ENCODE measurements at regions not wholly inside any gene's neighbourhood (a gene's known extent, or its start where the extent isn't known, plus 50 kb on each side); places are given as distances from the start of the nearest gene placed in this dataset.

DNA sequence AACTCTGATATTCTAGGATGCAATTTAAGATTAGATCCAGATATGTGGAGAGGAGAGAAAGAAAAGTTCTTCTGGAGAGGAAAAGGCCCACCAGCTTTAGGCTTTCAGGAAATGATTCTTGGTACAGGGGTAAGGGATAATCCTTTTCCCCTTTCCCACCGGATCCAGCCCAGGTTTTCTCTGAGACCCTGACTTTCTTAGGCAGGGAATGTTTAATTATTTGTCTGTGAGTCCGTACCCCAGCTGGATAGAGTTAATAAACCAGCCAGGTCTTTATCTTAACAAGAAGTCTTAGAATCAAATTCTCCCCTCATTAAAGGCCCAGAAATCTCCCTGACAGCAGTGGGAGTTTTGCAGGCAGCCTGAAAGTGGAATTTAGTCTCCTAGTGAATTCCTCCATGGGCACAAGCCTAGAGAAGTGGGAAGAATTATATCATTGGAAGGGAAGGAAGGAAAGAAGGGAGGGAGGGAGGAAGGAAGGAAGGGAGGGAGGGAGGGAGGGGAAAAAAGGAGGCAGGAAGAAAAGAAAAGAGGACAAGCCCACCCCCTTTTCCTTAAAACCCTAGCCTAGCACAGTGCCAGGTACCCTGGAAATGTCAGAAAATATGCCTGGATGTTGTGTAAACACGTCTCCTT is 189.0 kb downstream of the PLPP3 start:
- no peak for DNase-seq

DNA sequence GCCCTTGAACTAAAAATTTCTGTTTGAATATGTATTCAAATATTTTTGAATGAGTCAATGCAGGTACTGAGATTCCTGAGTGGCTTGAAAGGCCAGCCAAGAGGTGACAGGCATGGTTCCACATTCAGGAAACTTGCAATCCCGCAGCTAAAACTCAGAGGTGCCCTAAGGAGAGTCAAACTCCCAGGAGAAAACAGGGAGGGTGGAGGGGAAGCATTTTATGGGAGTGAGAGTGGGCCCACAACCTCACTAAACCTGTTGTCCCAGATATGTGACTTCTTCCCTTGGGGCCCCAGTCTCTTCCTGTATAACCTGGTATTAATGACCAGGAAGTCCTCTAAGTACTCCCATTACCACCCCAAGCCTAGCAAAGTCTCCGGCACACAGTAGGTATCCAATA is 189.6 kb downstream of the PLPP3 start:
- DNase-seq, result no peak

DNA sequence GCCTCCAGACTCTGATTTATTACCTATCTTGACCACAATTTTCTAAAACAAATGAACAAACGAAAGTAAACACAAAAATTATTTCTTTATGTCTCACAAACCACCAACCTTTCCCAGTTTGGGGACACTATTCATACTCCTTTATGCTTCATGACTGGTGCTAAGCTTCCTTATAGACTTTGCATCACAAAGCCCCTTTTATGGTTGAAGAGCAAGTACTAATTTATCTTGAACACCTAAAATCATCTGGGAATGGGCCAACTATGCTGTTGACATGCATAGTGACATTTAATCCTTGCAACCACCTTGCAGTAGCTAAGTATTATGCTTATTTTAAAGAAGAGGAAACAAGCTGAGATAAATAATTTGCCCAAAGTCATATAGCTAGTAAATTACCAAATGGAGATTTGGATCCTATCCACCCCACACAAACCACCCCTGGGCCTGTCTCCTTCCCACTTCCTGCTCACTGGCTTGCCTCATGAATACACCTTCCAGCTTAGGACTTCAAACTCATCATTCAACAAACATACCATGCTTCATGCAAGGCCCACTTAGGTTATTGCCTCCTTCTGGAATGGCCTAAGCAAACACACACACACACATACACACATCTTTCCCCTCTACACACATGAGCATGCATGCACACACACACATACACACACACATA is 192.2 kb downstream of the PLPP3 start:
- no peak for DNase-seq

DNA sequence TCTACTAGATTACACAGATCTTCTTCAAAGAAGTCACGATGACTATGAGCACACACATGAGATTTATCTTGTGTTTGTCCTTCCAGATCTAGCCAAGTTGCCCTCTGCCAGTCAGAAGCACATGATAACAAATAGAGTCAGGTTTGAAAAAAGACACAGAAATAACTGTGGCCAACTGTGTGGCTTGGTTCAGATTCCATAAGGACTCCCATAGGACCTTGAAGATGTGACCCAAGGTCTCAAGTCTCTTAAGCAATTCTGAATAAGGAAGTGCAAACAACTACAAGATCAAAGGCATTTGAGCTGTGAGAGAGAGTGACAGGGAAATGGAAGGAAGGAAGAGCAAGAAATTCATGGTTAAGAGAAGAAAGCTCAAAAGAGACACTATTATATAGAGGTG is 194.0 kb downstream of the PLPP3 start:
- DNase-seq, result no peak

DNA sequence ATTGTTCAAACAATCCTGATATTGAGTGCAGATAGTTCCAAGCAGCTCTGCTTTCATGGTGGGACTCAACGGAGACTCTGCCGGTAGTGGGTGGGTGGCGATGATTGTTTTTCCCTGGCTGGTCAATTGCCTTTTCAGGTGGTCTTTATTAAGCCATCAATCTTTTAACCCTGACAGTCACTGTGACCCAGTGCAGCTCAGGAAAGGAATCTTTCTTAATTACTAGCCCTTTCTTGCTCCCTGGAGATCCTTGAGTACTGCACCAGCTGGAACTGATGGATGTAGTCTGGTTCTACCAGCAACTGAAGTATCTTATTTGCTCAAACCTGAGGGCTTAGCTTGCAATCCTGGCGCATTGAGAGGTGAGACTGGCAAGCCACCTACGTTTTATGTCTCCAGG is 196.4 kb downstream of the PLPP3 start:
- DNase-seq, result no peak

DNA sequence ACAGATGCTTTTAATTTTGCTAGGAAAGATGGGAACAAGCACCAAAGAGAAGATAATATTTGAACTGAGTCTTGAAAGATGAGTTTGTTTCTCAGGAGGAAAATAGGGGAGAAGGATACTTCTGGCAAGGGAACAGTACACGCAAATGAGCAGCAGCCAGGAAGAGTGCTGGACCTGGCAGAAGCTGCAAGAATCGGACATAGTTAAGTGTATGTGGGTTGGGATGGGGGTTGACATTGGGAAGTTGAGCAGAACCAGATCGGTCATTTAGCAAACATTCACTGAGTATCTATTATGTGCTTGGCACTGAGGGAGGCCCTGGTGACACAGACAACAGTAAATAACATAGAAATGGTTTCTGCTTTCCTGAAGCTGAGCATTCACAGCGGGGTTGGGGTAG is 198.8 kb downstream of the PLPP3 start:
- no peak for DNase-seq

DNA sequence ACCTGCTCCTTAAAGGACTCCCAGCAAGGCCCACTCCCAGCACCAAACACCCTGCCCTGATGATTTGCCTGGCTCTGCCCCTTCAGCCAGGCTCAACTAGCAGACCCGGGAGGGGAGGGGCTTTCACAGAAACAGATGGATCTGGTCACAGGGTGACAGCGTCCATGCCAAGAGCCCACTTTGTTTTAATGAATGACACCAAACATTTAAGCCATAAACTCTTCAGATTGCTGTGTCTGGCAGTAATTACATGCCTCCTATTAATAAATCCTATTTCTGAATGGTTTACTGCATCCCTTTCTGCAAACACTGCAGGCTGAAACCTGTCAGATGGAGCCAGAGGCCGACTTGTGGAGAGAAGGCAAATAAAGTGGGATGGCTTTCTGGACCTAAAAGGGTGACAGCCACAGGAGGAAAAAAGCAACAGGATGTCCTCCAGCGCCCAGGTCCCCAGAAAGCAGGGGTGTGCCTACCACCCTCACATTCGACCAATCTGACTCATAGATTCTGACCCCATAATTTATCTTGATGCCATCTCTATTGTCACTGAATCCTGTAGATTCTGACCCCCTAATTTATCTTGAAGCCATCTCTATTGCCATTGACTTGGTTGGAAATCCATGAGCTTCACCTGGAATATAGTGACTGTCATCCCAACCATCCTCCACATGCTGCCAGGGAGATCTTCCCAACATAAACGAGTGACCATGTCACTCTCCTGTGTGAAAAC is 200.9 kb downstream of the PLPP3 start:
- no peak for DNase-seq

DNA sequence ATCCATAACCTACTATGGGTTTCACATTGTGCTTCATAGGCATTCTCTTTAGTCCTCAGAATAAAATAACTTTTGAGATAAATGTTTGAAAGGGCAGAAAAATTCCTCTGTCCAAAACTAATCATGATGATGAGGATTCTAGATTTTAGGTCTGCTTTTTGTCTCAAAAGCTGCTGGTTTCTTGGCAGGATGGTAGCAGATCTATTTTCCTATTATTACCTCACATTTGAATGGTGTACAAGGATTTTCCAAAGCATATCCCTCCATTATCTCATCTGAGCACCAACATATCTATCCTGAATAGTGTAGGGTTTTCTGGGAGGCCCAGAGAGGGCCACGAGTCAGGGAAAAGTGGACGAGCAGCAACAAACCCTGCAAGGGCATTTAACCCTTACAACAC is 201.9 kb downstream of the PLPP3 start:
- DNase-seq, result no peak

DNA sequence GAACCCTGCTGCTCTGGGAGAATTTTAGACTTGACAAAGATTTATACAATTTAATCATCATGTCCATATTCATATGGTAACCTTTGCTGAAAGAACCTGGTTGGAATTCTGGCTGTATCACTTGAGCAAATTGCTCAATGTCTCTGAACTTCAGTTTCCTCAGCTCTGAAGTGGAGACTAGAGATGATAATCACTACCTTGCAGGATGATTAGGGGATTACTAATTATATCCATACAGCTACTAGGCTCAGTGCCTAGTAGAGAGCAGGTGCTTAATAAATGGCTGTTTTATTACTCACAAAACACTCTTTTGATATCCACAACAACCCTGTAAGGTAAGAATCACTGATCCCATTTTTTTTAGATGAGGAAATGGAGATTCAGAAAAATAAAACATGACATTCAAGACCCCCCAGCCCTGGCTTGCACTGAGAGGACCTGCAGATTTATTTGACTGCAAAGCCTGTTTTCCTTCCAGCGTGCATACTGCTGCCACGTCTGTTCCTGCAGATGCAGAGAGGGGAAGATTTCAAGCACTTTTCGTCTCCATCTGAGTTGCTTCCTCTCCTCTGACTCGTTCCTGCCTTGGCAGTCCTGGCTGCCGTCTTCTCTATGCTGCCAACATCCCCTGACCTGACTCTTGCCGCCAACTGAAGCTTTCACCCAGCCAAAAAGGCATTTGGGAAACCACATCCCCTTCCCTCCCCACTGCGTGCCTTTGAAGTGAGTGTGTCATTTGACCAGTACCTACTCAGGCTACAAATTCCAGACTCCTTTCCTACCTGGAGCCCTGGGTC is 203.0 kb downstream of the PLPP3 start:
- no peak for DNase-seq

DNA sequence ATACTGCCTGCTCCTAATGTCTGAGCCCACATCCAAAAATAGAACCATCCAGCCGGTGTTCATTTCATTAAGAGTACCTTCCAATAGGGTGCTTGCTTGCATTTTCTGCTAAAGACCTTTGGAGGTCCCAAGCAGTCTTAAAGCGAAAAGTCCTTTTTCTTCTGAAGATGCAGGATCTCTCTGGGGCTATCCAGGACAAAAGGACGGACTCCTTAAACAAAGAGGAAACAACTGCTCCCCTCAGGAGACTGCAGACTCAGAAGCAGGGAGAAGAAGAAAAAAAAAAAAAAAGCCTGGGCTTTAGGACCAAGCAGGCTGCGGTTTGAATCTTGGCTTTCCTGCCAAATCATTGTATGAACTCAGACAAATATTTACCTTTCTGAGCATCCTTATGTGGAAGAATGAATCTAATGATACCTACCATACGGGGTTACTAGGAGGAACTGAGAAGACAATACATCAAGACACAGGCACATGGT is 204.0 kb downstream of the PLPP3 start:
- DNase-seq, result no peak

DNA sequence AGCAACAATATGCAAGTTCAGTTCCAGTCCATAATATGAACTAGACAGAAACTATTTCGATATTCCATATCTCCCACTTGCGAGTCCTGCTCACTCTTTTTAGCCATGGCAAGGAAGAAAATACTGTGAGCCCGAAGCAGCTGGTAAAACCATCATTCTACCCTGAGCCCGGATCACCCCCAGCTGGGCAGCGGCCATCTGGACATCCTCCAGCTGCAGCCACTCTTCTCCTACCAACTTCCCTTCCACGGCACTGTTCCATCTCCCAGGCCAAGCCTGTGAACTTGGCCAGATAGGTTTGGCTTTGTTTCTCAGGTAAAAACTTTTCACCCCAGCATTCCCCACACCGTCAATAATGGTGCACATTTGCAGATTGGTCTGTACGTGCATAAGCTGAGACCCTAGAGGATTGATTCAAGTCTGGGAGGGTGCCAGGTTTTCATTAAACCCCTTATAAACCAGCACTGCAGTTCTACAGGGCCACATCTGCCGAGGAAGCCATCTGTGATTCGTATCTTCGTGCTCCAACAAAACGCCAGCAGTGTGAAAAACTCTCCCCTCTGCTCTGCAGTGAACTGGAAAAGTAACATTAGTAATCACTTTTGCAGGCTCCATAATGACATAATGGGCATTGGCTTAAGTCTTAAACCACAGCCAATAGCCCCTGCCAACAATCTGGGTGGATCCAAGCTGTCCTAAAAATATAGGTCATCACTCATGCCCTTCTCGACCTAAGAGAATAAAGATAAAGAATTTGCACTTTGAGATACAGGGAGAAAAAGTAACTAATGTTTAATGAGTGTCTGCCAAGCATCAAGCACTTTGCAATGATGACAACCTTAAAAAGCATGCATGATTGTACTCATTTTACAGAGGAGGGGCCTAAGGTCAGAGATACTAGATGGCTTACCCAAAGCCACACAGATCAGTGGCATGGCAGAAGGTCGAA is 205.1 kb downstream of the PLPP3 start:
- DNase-seq, result no peak

DNA sequence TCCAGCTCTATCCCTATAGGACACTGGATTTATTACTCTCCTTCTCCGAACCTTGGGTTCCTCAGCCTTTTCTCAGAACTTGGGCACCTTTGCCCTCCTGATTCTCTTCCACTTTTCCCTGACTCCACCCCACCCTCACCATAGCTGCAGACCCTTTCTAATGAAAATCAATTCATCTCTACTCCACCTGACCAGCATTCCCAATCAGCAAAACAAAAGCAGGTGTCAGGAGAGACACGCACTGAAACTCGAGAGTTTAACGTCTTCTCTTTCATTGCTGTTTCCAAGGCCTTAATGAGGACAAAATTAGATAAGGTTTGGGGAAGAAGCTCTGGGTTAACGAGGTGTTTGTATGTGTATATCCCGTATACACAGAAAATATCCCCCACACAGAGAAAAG is 208.8 kb downstream of the PLPP3 start:
- DNase-seq, result no peak

DNA sequence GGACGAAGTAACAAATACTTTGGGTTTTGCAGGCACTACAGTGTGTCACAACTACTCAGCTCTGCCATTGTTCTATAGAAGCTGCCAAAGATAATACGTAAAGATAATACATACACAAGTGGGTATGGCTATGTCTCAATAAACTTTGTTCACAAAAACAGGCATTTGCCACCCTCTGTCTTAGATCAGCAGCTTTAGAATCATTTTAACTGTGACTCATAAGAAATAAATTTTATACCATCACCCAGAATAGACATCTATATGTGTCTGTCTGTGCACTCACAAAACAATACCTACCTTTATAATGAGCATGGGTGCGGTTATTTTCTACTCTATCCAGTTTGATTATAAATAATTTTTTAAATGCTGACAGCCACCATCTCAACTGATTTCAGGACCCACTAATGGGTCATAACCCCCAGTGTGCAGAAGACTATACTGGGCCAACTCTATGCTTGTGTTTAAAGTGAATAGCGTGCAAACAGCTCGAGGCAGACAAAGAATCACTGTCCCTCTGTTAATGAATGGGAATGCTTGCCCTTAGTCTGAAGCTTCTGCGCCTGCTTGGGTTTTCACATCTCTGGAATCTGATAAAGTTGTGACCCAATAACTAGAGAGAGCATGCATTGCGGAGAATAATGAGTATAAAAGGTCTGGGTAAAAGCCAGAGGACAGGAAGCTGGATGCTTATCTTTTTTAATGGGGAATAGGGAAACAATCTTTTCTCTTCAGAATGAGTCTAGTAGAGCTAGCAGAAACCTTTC is 216.2 kb downstream of the PLPP3 start:
- no peak for DNase-seq

DNA sequence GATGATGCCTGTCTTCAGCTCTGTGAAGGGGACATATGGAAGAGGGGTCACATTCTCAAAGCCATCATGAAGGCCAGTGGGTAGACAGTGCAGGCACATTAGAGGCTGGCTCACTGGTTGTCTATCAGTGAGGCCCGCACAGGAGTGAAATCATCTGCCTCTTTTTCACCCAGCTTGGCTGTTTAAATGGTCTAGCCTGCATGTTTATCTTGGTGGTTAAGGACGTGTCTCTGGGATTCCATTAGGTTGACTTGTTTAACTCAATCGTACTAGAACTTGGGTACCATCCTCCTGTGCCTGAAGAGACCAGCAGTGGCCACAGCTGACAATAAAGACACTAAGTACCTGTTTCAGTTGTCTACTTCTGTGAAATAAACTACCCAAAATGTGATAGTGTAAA is 219.3 kb downstream of the PLPP3 start:
- DNase-seq, result no peak

DNA sequence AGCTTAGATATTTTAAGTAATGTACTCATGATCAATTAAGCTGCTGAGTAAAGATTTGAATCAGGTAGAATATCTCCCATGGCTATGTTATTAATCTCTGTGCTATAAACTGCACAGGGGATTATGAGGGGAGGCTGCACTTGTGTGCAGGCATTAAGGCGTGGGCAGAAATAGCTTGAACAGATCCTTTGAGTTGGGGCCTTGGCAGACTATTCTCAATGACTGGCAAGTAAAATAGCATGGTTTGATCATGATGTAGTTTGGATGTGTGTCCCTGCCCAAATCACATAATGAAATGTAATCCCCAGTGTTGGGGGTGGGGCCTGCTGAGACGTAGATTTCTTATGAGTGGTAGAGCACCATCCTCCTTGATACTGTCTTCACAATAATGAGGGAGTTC is 220.3 kb downstream of the PLPP3 start:
- no peak for DNase-seq

DNA sequence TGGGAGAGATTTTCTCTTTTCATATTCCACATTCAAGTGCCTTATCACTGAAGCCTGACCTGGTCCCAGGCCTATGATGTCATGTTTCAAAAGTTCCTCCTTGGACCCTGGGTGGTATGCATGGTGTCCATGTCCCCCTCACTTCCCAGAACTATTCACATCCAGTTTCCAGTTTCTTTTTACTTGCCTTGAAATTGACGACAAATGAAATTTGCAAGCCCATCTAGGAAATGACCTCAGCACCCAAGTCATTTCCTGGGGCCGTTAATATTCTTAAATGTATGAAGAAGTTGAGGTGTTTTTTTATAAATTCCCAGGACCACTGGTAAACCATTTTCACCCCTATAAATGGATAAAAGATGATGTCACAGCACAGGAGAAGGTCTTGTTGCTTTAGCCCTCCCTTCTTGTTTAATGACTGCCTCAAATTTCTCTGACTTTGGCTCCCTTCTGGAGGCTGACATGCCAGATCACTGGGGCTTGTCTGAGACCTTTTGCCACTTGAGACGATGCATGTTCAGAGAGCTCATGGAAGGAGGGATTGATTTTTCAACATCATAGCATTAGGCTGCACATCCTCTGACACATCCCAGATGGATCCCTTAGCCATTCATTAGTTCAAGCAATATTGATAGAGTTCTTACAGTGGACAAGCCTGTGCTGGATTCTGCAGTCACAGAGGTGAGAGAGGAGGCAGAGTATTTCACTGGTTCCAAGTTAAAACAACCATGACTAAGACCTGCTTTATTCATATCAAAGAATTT is 221.3 kb downstream of the PLPP3 start:
- DNase-seq, result no peak

DNA sequence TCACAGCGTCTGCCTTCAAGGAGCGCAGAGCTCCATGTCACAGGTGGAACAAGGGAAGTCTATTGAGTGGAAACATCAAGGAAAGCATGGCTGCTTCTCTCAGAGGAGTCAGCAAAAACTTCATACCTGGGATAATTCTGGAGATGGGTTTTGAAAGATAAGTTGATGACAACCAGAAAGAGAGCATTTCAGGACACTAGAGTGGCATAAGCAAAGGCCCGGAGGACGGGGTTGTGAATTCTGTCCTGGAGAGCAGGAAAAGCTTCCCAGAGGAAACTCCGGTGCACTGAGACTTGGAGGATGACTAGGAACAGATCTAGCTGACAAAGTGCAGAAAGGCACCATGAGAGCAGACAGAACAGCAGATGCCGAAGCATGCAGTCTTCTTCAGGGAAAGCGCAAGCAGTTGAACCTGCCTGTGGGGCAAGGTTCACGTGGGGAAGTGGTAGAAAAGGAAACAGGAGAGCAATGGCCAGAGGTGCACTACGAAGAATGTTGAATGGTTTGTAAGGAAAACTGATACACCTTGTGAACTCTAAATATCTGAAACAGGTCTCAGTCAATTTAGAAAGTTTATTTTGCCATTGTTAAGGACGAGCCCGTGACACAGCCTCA is 222.9 kb downstream of the PLPP3 start:
- no peak for DNase-seq

DNA sequence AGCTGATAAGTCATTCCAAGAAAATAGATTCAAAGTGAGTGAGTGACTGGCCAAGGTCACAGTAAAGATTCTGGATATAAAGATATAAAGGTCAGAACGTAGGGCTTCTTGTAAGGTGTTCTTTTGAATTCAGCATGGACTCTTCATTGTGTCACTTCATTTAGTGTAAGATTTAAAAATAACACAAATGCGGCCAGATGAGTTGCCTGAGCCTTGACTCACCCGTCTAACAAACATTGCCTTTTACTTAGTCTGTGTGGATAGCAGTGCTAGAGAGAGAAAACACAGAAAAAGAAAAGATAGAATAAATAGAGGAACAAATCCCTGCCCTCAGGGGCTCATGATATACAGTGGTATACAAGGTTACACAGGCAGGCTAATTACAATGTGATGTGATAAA is 223.4 kb downstream of the PLPP3 start:
- no peak for DNase-seq

DNA sequence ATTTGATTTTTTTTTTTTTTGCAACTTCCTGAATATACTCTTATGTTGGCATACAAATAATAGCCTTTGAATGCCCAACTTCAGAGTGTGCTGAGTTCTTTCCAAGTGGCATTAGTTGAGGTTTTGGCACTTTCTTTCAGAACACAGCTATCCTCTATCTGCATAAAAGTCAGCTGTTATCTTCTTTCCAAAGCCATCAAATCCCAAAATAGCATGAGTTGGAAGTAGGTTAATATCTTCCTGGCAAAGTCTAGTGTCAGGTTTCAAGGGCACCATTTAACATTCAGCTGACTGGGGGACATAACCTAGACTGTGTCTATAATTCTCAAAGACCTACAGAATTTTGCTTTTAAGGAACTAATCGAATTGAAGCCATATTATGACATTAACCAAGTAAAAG is 223.9 kb downstream of the PLPP3 start:
- DNase-seq, result no peak

DNA sequence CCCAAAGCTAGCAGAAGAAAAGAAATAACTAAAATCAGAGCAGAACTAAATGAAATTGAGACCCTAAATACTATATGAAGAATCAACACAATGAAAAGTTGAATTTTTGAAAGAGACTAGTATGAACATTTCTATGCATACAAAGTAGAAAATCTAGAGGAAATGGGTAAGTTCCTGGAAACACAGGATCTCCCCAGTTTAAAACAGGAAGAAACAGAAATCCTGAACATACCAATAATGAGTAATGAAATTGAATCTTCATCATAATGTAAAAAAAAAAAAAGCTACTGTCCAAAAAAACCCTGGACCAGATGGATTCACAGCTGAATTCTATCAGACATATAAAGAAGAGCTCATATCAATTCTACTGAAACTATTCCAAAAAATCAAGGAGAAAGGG is 233.5 kb downstream of the PLPP3 start:
- no peak for DNase-seq
